Neural progenitor cell (in vitro differentiated cells): ENCODE measurements at regions not wholly inside any gene's neighbourhood (a gene's known extent, or its start where the extent isn't known, plus 50 kb on each side); places are given as distances from the start of the nearest gene placed in this dataset.

Experiments
- DNase-seq: peaks from one replicate; pipeline ENCODE4 v3.0.0-alpha.2; 2016; ENCODE audit warnings: low spot score
- H2AFZ ChIP-seq: fragments of 200-600 bp; sonication (generic); replicated peaks from 2 replicates; pipeline ENCODE4 v1.6.1; 2016; ENCODE audit warnings: antibody characterized with exemption
- H3F3A ChIP-seq: fragments of 200-600 bp; sonication (generic); 2 replicates; pipeline ENCODE4 v1.6.1; 2016; ENCODE audit warnings: antibody characterized with exemption, low read depth
- H3K27ac ChIP-seq: fragments of 200-600 bp; sonication (generic); 2 replicates; pipeline ENCODE4 v1.5.1; 2016; ENCODE audit warnings: mild to moderate bottlenecking
- H3K27me3 ChIP-seq: fragments of 200-600 bp; sonication (generic); 2 replicates; pipeline ENCODE4 v1.6.1; 2016; ENCODE audit warnings: mild to moderate bottlenecking, moderate library complexity
- H3K36me3 ChIP-seq: fragments of 200-600 bp; sonication (generic); 2 replicates; pipeline ENCODE4 v1.5.1; 2016
- H3K4me1 ChIP-seq: fragments of 200-600 bp; sonication (generic); 2 replicates; pipeline ENCODE4 v1.6.1; 2016; ENCODE audit warnings: mixed run types
- H3K4me2 ChIP-seq: fragments of 200-600 bp; sonication (generic); 2 replicates; pipeline ENCODE4 v1.6.1; 2016
- H3K4me3 ChIP-seq: fragments of 200-600 bp; sonication (generic); 2 replicates; pipeline ENCODE4 v1.5.1; 2016
- H3K79me2 ChIP-seq: fragments of 200-600 bp; sonication (generic); 2 replicates; pipeline ENCODE4 v1.6.1; 2016; ENCODE audit warnings: low read depth
- H3K9ac ChIP-seq: fragments of 200-600 bp; sonication (generic); 2 replicates; pipeline ENCODE4 v1.6.1; 2016
- H3K9me3 ChIP-seq: fragments of 200-600 bp; sonication (generic); 2 replicates; pipeline ENCODE4 v1.5.1; 2016; ENCODE audit warnings: low read depth
- H4K20me1 ChIP-seq: fragments of 200-600 bp; sonication (generic); 2 replicates; pipeline ENCODE4 v1.6.1; 2016; ENCODE audit warnings: low read depth
- H3K27ac Mint-ChIP-seq: 3 replicates; pipeline ENCODE4 v1.8.0; 2021; ENCODE audit warnings: mixed read lengths
- H3K27me3 Mint-ChIP-seq: 2 replicates; pipeline ENCODE4 v1.8.0; 2022; ENCODE audit warnings: low read depth, mild to moderate bottlenecking, inconsistent platforms, moderate library complexity, mixed read lengths; ENCODE audit not compliant: insufficient read depth
- H3K36me3 Mint-ChIP-seq: 3 replicates; pipeline ENCODE4 v1.8.0; 2021; ENCODE audit warnings: mixed read lengths
- H3K4me1 Mint-ChIP-seq: 3 replicates; pipeline ENCODE4 v1.8.0; 2021; ENCODE audit warnings: mixed read lengths
- H3K4me3 Mint-ChIP-seq: 3 replicates; pipeline ENCODE4 v1.8.0; 2021; ENCODE audit warnings: mild to moderate bottlenecking, moderate library complexity, mixed read lengths
- H3K9me3 Mint-ChIP-seq: 3 replicates; pipeline ENCODE4 v1.8.0; 2020; ENCODE audit warnings: mixed read lengths
- EZH2 ChIP-seq: fragments of 200-600 bp; sonication (generic); IDR thresholded peaks from 2 replicates; pipeline ENCODE4 v1.6.1; 2017; ENCODE audit warnings: antibody characterized with exemption, mild to moderate bottlenecking, moderate library complexity
- EZH2phosphoT487 ChIP-seq: fragments of 200-600 bp; sonication (generic); IDR thresholded peaks from 2 replicates; pipeline ENCODE4 v1.6.1; 2017; ENCODE audit warnings: antibody characterized with exemption
- TF ChIP-seq, protein P1 (sequence below): fragments of 200-600 bp; sonication (generic); IDR thresholded peaks from 2 replicates; pipeline ENCODE4 v1.5.1; 2017; ENCODE audit warnings: antibody characterized with exemption, mild to moderate bottlenecking

DNA sequence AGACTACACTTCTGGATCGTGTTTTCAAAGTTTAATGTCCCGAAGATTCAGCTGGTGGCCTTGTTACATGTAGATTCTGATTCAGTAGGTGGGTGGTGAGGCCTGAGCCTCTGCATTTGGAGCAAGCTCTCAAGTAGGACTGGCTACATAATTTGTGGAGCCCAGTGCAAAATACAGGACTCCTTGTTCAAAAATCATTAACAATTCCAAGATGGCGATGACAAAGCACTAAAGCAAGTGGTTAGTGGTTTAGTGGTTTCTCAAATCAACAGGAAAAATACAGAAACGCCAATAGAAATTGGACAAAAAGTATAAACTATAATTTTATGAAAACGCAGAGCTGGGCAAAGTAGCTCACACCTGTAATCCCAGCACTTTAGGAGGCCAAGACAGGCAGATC is 133.7 kb upstream of the STMND1 start:
- TF ChIP-seq EZH2 (no peak), EZH2phosphoT487 (no peak)
- TF ChIP-seq, protein P1, sequence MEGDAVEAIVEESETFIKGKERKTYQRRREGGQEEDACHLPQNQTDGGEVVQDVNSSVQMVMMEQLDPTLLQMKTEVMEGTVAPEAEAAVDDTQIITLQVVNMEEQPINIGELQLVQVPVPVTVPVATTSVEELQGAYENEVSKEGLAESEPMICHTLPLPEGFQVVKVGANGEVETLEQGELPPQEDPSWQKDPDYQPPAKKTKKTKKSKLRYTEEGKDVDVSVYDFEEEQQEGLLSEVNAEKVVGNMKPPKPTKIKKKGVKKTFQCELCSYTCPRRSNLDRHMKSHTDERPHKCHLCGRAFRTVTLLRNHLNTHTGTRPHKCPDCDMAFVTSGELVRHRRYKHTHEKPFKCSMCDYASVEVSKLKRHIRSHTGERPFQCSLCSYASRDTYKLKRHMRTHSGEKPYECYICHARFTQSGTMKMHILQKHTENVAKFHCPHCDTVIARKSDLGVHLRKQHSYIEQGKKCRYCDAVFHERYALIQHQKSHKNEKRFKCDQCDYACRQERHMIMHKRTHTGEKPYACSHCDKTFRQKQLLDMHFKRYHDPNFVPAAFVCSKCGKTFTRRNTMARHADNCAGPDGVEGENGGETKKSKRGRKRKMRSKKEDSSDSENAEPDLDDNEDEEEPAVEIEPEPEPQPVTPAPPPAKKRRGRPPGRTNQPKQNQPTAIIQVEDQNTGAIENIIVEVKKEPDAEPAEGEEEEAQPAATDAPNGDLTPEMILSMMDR: no peak
- no peak overlapping the region for H3K9ac ChIP-seq
- no peaks in the 10 kb centered on the region for H3F3A ChIP-seq
- peaks cover 3% of the 10 kb centered on the region for H3K27me3 Mint-ChIP-seq
- no peak overlapping the region for H3K27ac Mint-ChIP-seq
- H3K9me3 ChIP-seq: no peaks in the 10 kb centered on the region
- H3K4me1 ChIP-seq: no peaks in the 10 kb centered on the region
- H3K9me3 Mint-ChIP-seq: no peaks in the 10 kb centered on the region
- no peak overlapping the region for H3K27ac ChIP-seq
- no peaks in the 10 kb centered on the region for H3K36me3 ChIP-seq
- H3K36me3 Mint-ChIP-seq: no peaks in the 10 kb centered on the region
- H3K27me3 ChIP-seq: no peaks in the 10 kb centered on the region
- H3K79me2 ChIP-seq: no peaks in the 10 kb centered on the region
- H2AFZ ChIP-seq: no peak overlapping the region
- no peak overlapping the region for H3K4me3 Mint-ChIP-seq
- no peak for DNase-seq
- H3K4me3 ChIP-seq: no peak overlapping the region
- H3K4me2 ChIP-seq: no peak overlapping the region
- H3K4me1 Mint-ChIP-seq: peaks cover 24% of the 10 kb centered on the region
- no peaks in the 10 kb centered on the region for H4K20me1 ChIP-seq

DNA sequence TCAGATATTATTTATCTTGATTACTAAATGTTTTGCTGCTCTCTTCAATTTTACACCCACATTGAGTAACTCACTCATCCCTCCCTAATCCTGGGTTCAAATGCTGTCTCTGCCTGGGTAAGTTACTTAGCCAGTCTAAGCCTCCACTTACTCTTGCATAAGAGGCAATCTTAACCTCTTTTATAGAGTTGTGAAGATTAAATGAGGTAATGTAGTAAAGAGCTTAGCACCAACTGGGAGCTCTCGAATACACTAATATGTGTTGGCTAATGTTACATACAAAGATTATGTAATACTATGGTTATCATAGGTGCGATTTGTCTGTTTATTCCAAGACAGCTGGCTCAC is 134.4 kb upstream of the STMND1 start:
- H3F3A ChIP-seq: no peaks in the 10 kb centered on the region
- H3K9me3 ChIP-seq: no peaks in the 10 kb centered on the region
- H3K27me3 ChIP-seq: no peaks in the 10 kb centered on the region
- H3K4me1 ChIP-seq: no peaks in the 10 kb centered on the region
- no peak for TF ChIP-seq EZH2
- TF ChIP-seq EZH2phosphoT487: no peak
- TF ChIP-seq, protein P1: no peak
- H3K27ac ChIP-seq: no peak overlapping the region
- Mint-ChIP-seq H3K27me3 (peaks cover 3% of the 10 kb centered on the region), H3K9me3 (no peaks in the 10 kb centered on the region), H3K4me3 (no peak overlapping the region), H3K27ac (no peak overlapping the region), H3K4me1 (peaks cover 24% of the 10 kb centered on the region), H3K36me3 (no peaks in the 10 kb centered on the region)
- no peak for DNase-seq
- H3K9ac ChIP-seq: no peak overlapping the region
- no peaks in the 10 kb centered on the region for H3K36me3 ChIP-seq
- no peak overlapping the region for H3K4me2 ChIP-seq
- no peaks in the 10 kb centered on the region for H3K79me2 ChIP-seq
- H4K20me1 ChIP-seq: no peaks in the 10 kb centered on the region
- H2AFZ ChIP-seq: no peak overlapping the region
- no peak overlapping the region for H3K4me3 ChIP-seq

DNA sequence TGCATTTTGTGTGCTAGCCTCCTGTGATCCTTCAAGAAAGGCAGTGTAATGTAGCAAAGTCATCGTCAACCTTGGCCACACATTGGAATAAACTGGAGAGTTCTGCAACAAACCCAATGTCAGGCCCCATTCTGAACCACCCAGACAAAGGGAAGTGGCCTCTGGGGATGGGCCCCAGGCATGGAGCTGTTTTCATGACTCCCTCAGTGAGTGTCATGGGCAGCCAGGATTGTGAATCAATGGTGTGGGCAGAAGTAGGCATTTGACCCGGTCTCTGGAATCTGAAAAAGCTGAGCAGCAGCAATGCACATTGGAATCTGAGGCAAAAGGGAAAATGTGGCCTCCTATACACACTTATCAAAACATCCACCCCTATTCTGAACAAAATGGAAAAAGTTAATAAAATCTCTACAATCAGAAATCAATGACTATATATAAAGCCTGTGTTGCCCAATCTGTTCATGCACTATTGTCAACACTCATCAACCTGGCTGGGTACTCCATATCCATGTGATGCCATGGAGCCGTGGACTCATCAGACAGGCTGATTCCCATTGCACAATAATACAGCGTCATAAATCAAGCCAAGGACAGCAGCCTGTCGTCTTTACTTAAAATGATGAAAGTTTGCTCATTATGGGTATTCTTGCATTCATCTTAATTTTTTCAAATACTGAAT is 134.9 kb upstream of the STMND1 start:
- H2AFZ ChIP-seq: no peak overlapping the region
- no peaks in the 10 kb centered on the region for H3K9me3 ChIP-seq
- TF ChIP-seq, protein P1: no peak
- no peak for TF ChIP-seq EZH2phosphoT487
- no peak for TF ChIP-seq EZH2

More for the DNA sequence above, 134.9 kb upstream of the STMND1 start:
- Histone ChIP-seq H3K4me1 (no peaks in the 10 kb centered on the region), H3K27ac (no peak overlapping the region), H3K27me3 (no peaks in the 10 kb centered on the region), H3K4me2 (no peak overlapping the region), H4K20me1 (no peaks in the 10 kb centered on the region), H3K36me3 (no peaks in the 10 kb centered on the region), H3F3A (no peaks in the 10 kb centered on the region), H3K9ac (no peak overlapping the region), H3K4me3 (no peak overlapping the region), H3K79me2 (no peaks in the 10 kb centered on the region)
- H3K27me3 Mint-ChIP-seq: peaks cover 3% of the 10 kb centered on the region
- peaks cover 24% of the 10 kb centered on the region for H3K4me1 Mint-ChIP-seq
- DNase-seq: no peak
- no peaks in the 10 kb centered on the region for H3K36me3 Mint-ChIP-seq
- no peak overlapping the region for H3K27ac Mint-ChIP-seq
- H3K4me3 Mint-ChIP-seq: no peak overlapping the region
- no peaks in the 10 kb centered on the region for H3K9me3 Mint-ChIP-seq
